HEK293T (cell line): ENCODE measurements at regions not wholly inside any gene's neighbourhood (a gene's known extent, or its start where the extent isn't known, plus 50 kb on each side); places are given as distances from the start of the nearest gene placed in this dataset.

Experiments
- CTCF ChIA-PET: fragments of 350-600 bp; formaldehyde crosslinking; extraction: SDS; loops from one replicate; lab custom pipeline; 2021; ENCODE audit warnings: antibody characterized with exemption, inconsistent platforms; lab: Yijun Ruan, JAX
- POLR2A ChIA-PET: fragments of 350-600 bp; formaldehyde crosslinking; extraction: SDS; loops from one replicate; lab custom pipeline; 2020; ENCODE audit warnings: antibody characterized with exemption, inconsistent platforms; lab: Yijun Ruan, JAX
- DNase-seq: peaks from one replicate; pipeline ENCODE4 v3.0.0; 2012; ENCODE audit warnings: mixed read lengths; ENCODE audit errors: extremely low spot score
- ARNT ChIP-seq: fragments of 450-650 bp; IDR thresholded peaks from 2 replicates; pipeline ENCODE4 v1.6.1; 2017; ENCODE audit warnings: mild to moderate bottlenecking
- BHLHE40 ChIP-seq: fragments of 450-650 bp; IDR thresholded peaks from 2 replicates; pipeline ENCODE4 v1.6.1; 2016; ENCODE audit warnings: mild to moderate bottlenecking, moderate library complexity, borderline replicate concordance
- CTBP1 ChIP-seq: fragments of 450-650 bp; IDR thresholded peaks from 2 replicates; pipeline ENCODE4 v1.6.1; 2016; ENCODE audit warnings: borderline replicate concordance
- ELF4 ChIP-seq: fragments of 450-650 bp; IDR thresholded peaks from 2 replicates; pipeline ENCODE4 v1.6.1; 2017; ENCODE audit warnings: antibody characterized with exemption
- FOXA1 ChIP-seq: fragments of 450-650 bp; IDR thresholded peaks from 2 replicates; pipeline ENCODE4 v1.6.1; 2016; ENCODE audit warnings: mild to moderate bottlenecking
- FOXK2 ChIP-seq: fragments of 450-650 bp; IDR thresholded peaks from 2 replicates; pipeline ENCODE4 v1.6.1; 2016; ENCODE audit warnings: mild to moderate bottlenecking
- FOXM1 ChIP-seq: fragments of 450-650 bp; IDR thresholded peaks from 2 replicates; pipeline ENCODE4 v1.6.1; 2017; ENCODE audit warnings: mild to moderate bottlenecking, borderline replicate concordance
- HDGF ChIP-seq: fragments of 450-650 bp; IDR thresholded peaks from 2 replicates; pipeline ENCODE4 v1.6.1; 2017; ENCODE audit warnings: antibody characterized with exemption, borderline replicate concordance
- L3MBTL2 ChIP-seq: fragments of 450-650 bp; conservative IDR thresholded peaks from 2 replicates; pipeline ENCODE4 v1.6.1; 2016; ENCODE audit warnings: mild to moderate bottlenecking
- LEF1 ChIP-seq: fragments of 450-650 bp; IDR thresholded peaks from 2 replicates; pipeline ENCODE4 v1.6.1; 2017; ENCODE audit warnings: mild to moderate bottlenecking, borderline replicate concordance
- NFRKB ChIP-seq: fragments of 450-650 bp; IDR thresholded peaks from 2 replicates; pipeline ENCODE4 v1.6.1; 2016; ENCODE audit warnings: mild to moderate bottlenecking, moderate library complexity
- PKNOX1 ChIP-seq: fragments of 450-650 bp; IDR thresholded peaks from 2 replicates; pipeline ENCODE4 v1.6.1; 2016
- SP1 ChIP-seq: fragments of 450-650 bp; IDR thresholded peaks from 2 replicates; pipeline ENCODE4 v1.6.1; 2017
- SUZ12 ChIP-seq: fragments of 450-650 bp; IDR thresholded peaks from 2 replicates; pipeline ENCODE4 v1.6.1; 2016; ENCODE audit warnings: mild to moderate bottlenecking
- TARDBP ChIP-seq: fragments of 450-650 bp; IDR thresholded peaks from 2 replicates; pipeline ENCODE4 v1.6.1; 2016
- ZNF384 ChIP-seq: fragments of 450-650 bp; IDR thresholded peaks from 2 replicates; pipeline ENCODE4 v1.6.1; 2016

GRCh38 chr11:25293166-25293565, 796.3 kb downstream of the LUZP2 start:
- ChIA-PET CTCF (no interaction called here), POLR2A (no interaction called here)
- DNase-seq: no peak
- TF ChIP-seq L3MBTL2 (no peak), HDGF (no peak), NFRKB (no peak), ELF4 (no peak), ARNT (no peak), LEF1 (no peak), SUZ12 (no peak)

GRCh38 chr11:25298450-25298849, 801.6 kb downstream of the LUZP2 start:
- DNase-seq: no peak
- POLR2A ChIA-PET: no interaction called here

GRCh38 chr11:25309818-25310217, 813.0 kb downstream of the LUZP2 start:
- ChIA-PET CTCF (no interaction called here), POLR2A (no interaction called here)
- DNase-seq: no peak
- no peak for TF ChIP-seq TARDBP
- TF ChIP-seq PKNOX1: no peak
- no peak for TF ChIP-seq ARNT
- TF ChIP-seq ELF4: no peak
- no peak for TF ChIP-seq CTBP1
- no peak for TF ChIP-seq FOXK2
- no peak for TF ChIP-seq ZNF384
- TF ChIP-seq HDGF: no peak
- TF ChIP-seq BHLHE40: no peak
- no peak for TF ChIP-seq LEF1
- no peak for TF ChIP-seq FOXM1

More at GRCh38 chr11:25298450-25298849, 801.6 kb downstream of the LUZP2 start:
- TF ChIP-seq SUZ12 (no peak), ELF4 (no peak), PKNOX1 (no peak), ZNF384 (no peak), L3MBTL2 (no peak), ARNT (no peak), SP1 (no peak), FOXA1 (no peak), LEF1 (no peak), BHLHE40 (no peak), NFRKB (no peak), TARDBP (no peak), CTBP1 (no peak), FOXK2 (no peak), FOXM1 (no peak), HDGF (no peak)
- CTCF ChIA-PET: no interaction called here

GRCh38 chr11:25317216-25317615, 820.4 kb downstream of the LUZP2 start:
- TF ChIP-seq CTBP1 (no peak), ZNF384 (no peak), FOXM1 (no peak), SUZ12 (no peak), SP1 (no peak), NFRKB (no peak), FOXK2 (no peak), PKNOX1 (no peak), L3MBTL2 (no peak), ARNT (no peak), FOXA1 (no peak), ELF4 (no peak), TARDBP (no peak), LEF1 (no peak), HDGF (no peak), BHLHE40 (no peak)
- ChIA-PET POLR2A (no interaction called here), CTCF (no interaction called here)
- DNase-seq: no peak

- no peak for TF ChIP-seq BHLHE40
- no peak for DNase-seq
- CTCF ChIA-PET: no interaction called here
- POLR2A ChIA-PET: no interaction called here
Measured at GRCh38 chr11:25319127-25319526, 822.3 kb downstream of the LUZP2 start.

- TF ChIP-seq LEF1 (no peak), SP1 (no peak), ARNT (no peak), FOXA1 (no peak), HDGF (no peak), CTBP1 (no peak), ZNF384 (no peak), BHLHE40 (no peak), ELF4 (no peak), TARDBP (no peak), NFRKB (no peak), L3MBTL2 (no peak), FOXM1 (no peak)
- POLR2A ChIA-PET: no interaction called here
- CTCF ChIA-PET: no interaction called here
- no peak for DNase-seq
Measured at GRCh38 chr11:25327656-25328055, 830.8 kb downstream of the LUZP2 start.

- CTCF ChIA-PET: no interaction called here
- TF ChIP-seq FOXA1 (no peak), SP1 (no peak)
Measured at GRCh38 chr11:25339281-25339680, 842.4 kb downstream of the LUZP2 start.

More at GRCh38 chr11:25339281-25339680, 842.4 kb downstream of the LUZP2 start:
- POLR2A ChIA-PET: no interaction called here
- no peak for DNase-seq
